ENCODE measurements at regions not wholly inside any gene's neighbourhood (a gene's known extent, or its start where the extent isn't known, plus 50 kb on each side); places are given as distances from the start of the nearest gene placed in this dataset.

DNA sequence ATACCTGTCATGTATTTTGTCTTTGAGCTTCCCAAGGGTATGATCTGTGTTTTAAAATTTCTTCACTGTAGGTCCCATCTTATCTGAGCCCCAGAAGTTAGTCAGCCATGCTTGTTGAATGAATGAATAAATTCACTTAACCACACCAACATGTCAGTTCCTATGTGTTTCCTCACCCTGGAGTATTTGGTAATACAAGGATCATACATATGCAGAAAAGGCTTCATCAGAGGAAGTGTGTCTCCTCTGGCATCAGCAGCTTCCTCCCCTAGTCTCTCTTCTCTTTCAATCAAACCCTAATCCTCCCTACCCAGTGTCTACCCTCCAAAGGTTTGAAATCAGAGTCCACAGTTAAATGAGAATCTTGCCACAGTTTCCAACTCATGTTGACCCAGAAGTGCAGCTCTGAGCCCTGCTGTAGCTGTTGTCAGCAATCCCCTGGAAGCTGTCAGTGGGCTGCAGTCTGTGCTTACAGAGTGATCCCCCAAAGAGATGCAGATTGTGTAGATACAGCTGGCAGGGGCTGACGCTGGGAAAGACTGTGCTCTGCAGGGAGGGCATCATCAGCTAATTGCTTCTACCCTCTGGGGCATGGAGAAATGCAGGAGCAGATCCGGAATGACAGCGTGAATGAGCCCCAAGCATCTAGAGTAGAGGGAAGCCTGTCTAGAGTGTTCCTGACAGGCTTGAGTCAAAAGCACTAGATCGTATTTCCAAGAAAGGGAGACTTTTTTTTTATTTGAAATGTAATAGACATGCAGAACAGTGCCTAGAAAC, 105.0 kb upstream of the WDR11 start:
- no peak for TF ChIP-seq POLR2A (IDR thresholded peaks at IDR 0.05; ENCODE audit: control extremely low read depth in 1 of 2, low read depth in 2 of 2, low read length in 2 of 2)
- TF ChIP-seq TAF1 (IDR thresholded peaks at IDR 0.05; ENCODE audit: low read depth, low read length): no peak
- TF ChIP-seq, protein P1, sequence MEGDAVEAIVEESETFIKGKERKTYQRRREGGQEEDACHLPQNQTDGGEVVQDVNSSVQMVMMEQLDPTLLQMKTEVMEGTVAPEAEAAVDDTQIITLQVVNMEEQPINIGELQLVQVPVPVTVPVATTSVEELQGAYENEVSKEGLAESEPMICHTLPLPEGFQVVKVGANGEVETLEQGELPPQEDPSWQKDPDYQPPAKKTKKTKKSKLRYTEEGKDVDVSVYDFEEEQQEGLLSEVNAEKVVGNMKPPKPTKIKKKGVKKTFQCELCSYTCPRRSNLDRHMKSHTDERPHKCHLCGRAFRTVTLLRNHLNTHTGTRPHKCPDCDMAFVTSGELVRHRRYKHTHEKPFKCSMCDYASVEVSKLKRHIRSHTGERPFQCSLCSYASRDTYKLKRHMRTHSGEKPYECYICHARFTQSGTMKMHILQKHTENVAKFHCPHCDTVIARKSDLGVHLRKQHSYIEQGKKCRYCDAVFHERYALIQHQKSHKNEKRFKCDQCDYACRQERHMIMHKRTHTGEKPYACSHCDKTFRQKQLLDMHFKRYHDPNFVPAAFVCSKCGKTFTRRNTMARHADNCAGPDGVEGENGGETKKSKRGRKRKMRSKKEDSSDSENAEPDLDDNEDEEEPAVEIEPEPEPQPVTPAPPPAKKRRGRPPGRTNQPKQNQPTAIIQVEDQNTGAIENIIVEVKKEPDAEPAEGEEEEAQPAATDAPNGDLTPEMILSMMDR (IDR thresholded peaks at IDR 0.05; ENCODE audit: control extremely low read depth in 1 of 3, insufficient read depth in 1 of 3, low read depth in 1 of 3, low read length in 3 of 3): no peak
- no peak for TF ChIP-seq EZH2 (IDR thresholded peaks at IDR 0.05; ENCODE audit: low read depth, low read length, severe bottlenecking)
- no peak for TF ChIP-seq PHF8 (conservative IDR thresholded peaks at IDR 0.05; ENCODE audit: low read depth, low read length)
- TF ChIP-seq CHD2 (IDR thresholded peaks at IDR 0.05; ENCODE audit: low read length): no peak
- no peak for TF ChIP-seq EP300 (IDR thresholded peaks at IDR 0.05; ENCODE audit: borderline replicate concordance in 1 of 2, low read depth in 2 of 2, low read length in 2 of 2)
- TF ChIP-seq JUND (IDR thresholded peaks at IDR 0.05; ENCODE audit: low read length): no peak
- no peak for TF ChIP-seq EGR1 (IDR thresholded peaks at IDR 0.05; ENCODE audit: borderline replicate concordance, low read depth, low read length)
- no peak for TF ChIP-seq POLR2AphosphoS5 (IDR thresholded peaks at IDR 0.05; ENCODE audit: low read depth, low read length)
- TF ChIP-seq RAD21 (IDR thresholded peaks at IDR 0.05 in 1 of 2, conservative IDR thresholded peaks at IDR 0.05 in 1 of 2; ENCODE audit: low read depth in 2 of 2, low read length in 2 of 2): no peak
- no peak for TF ChIP-seq SIN3A (conservative IDR thresholded peaks at IDR 0.05 in 1 of 2, IDR thresholded peaks at IDR 0.05 in 1 of 2; ENCODE audit: low read depth in 1 of 2, low read length in 2 of 2)
- TF ChIP-seq JUN (IDR thresholded peaks at IDR 0.05; ENCODE audit: low read depth, low read length): no peak
- TF ChIP-seq RNF2 (IDR thresholded peaks at IDR 0.05; ENCODE audit: borderline replicate concordance, low read depth, low read length, missing control alignments, poor library complexity, severe bottlenecking): no peak

Measured in H1 (cell line).